ENCODE measurements at regions not wholly inside any gene's neighbourhood (a gene's known extent, or its start where the extent isn't known, plus 50 kb on each side); places are given as distances from the start of the nearest gene placed in this dataset.

GRCh38 chr12:74820324-74820723 lies 282.7 kb downstream of the ATXN7L3B start:
- WGBS (ENCODE audit: low lambda C conversion rate): 0% methylated on average over 1 of the region's 1 CpG
- TF ChIP-seq ZNF367 (CRISPR knock-in tag; IDR thresholded peaks at IDR 0.05; ENCODE audit: borderline replicate concordance) (no peak), ZNF253 (CRISPR knock-in tag; IDR thresholded peaks at IDR 0.05; ENCODE audit: borderline replicate concordance) (peak; percentile 62; the same call in 1 of the 2 replicates)
- FAIRE-seq (no peak), ATAC-seq (no peak), DNase-seq (ENCODE audit: low spot score) (no peak)
- Histone ChIP-seq H3K4me1 (ENCODE audit: insufficient read depth, low read length) (no peaks in the 10 kb centered on the region), H3K9ac (ENCODE audit: insufficient read depth, low read depth, low read length) (no peak overlapping the region), H3K36me3 (replicated peaks in 1 of 2; ENCODE audit: control insufficient read depth in 1 of 2, insufficient read depth in 2 of 2, low read length in 2 of 2) (no peaks in the 10 kb centered on the region), H2AFZ (ENCODE audit: low read length) (no peak overlapping the region), H3K9me3 (ENCODE audit: low read length) (peaks cover 11% of the 10 kb centered on the region), H3K27ac (ENCODE audit: extremely low read length, insufficient read depth, low read length) (no peak overlapping the region), H4K20me1 (ENCODE audit: insufficient read depth, low read length) (no peaks in the 10 kb centered on the region), H3K79me2 (ENCODE audit: insufficient read depth, low read length) (no peaks in the 10 kb centered on the region), H3K27me3 (ENCODE audit: control insufficient read depth in 1 of 2, insufficient read depth in 2 of 2, low read length in 2 of 2) (no peaks in the 10 kb centered on the region), H3K4me2 (ENCODE audit: low read depth, low read length) (no peak overlapping the region), H3K4me3 (replicated peaks in 1 of 3; ENCODE audit: insufficient read depth in 1 of 3, low read depth in 2 of 3, low read length in 3 of 3) (no peak overlapping the region)
- no TSS peak for BruUV-seq (replicated peaks)
- POLR2A ChIA-PET: no interaction called here
- intact Hi-C loops (cut with micrococcal nuclease; ENCODE audit: unreplicated experiment) (no loop called here), in situ Hi-C loops (cut with HindIII; ENCODE audit: extremely low pct_ligation_motif_present, low pct_unique_long_range_greater_than_20kb) (no loop called here)
- CTCF ChIA-PET (ENCODE audit: low intra/inter-chr PET ratio, low total read pairs): no interaction called here

GRCh38 chr12:74836567-74836966 lies 298.9 kb downstream of the ATXN7L3B start:
- Histone ChIP-seq H3K36me3 (replicated peaks in 1 of 2; ENCODE audit: control insufficient read depth in 1 of 2, insufficient read depth in 2 of 2, low read length in 2 of 2) (no peaks in the 10 kb centered on the region), H3K4me3 (replicated peaks in 1 of 3; ENCODE audit: insufficient read depth in 1 of 3, low read depth in 2 of 3, low read length in 3 of 3) (no peak overlapping the region), H3K27me3 (ENCODE audit: control insufficient read depth in 1 of 2, insufficient read depth in 2 of 2, low read length in 2 of 2) (no peaks in the 10 kb centered on the region), H3K79me2 (ENCODE audit: insufficient read depth, low read length) (no peaks in the 10 kb centered on the region), H3K9me3 (ENCODE audit: low read length) (peaks cover 38% of the 10 kb centered on the region), H3K27ac (ENCODE audit: extremely low read length, insufficient read depth, low read length) (no peak overlapping the region), H3K4me2 (ENCODE audit: low read depth, low read length) (no peak overlapping the region), H3K4me1 (ENCODE audit: insufficient read depth, low read length) (no peaks in the 10 kb centered on the region), H2AFZ (ENCODE audit: low read length) (no peak overlapping the region), H4K20me1 (ENCODE audit: insufficient read depth, low read length) (no peaks in the 10 kb centered on the region), H3K9ac (ENCODE audit: insufficient read depth, low read depth, low read length) (no peak overlapping the region)
- CTCF ChIA-PET (ENCODE audit: low intra/inter-chr PET ratio, low total read pairs): no interaction called here
- ATAC-seq (no peak), DNase-seq (ENCODE audit: low spot score) (no peak), FAIRE-seq (no peak)
- no TSS peak for BruUV-seq (replicated peaks)
- in situ Hi-C loops (cut with HindIII; ENCODE audit: extremely low pct_ligation_motif_present, low pct_unique_long_range_greater_than_20kb) (no loop called here), intact Hi-C loops (cut with micrococcal nuclease; ENCODE audit: unreplicated experiment) (loop anchor here (10.0 kb wide), 1 partner anchor 1942 kb away; no protein-coding TSS in a partner anchor)
- 10% methylated on average over 2 of the region's 2 CpGs for WGBS (ENCODE audit: low lambda C conversion rate)
- TF ChIP-seq MAFG (CRISPR knock-in tag; IDR thresholded peaks at IDR 0.05) (no peak), ZNF160 (CRISPR knock-in tag; IDR thresholded peaks at IDR 0.05) (no peak), SP2 (CRISPR knock-in tag; IDR thresholded peaks at IDR 0.05) (no peak), PCBP1 (IDR thresholded peaks at IDR 0.05; ENCODE audit: borderline replicate concordance, low read depth, low read length) (no peak), RBFOX2 (IDR thresholded peaks at IDR 0.05; ENCODE audit: low read depth, low read length) (no peak), MAF1 (CRISPR knock-in tag; IDR thresholded peaks at IDR 0.05; ENCODE audit: borderline replicate concordance) (no peak), HOMEZ (CRISPR knock-in tag; IDR thresholded peaks at IDR 0.05; ENCODE audit: low read depth) (no peak), ZKSCAN5 (CRISPR knock-in tag; IDR thresholded peaks at IDR 0.05) (no peak), KMT2B (CRISPR knock-in tag; IDR thresholded peaks at IDR 0.05) (no peak), NFKBIZ (CRISPR knock-in tag; IDR thresholded peaks at IDR 0.05) (no peak)
- POLR2A ChIA-PET: no interaction called here

Measured in HepG2 (cell line).